K562 (cell line): ENCODE measurements at regions not wholly inside any gene's neighbourhood (a gene's known extent, or its start where the extent isn't known, plus 50 kb on each side); places are given as distances from the start of the nearest gene placed in this dataset.

Experiments used
- ATAC-seq: fragments of 200-7000 bp; cut with Tn5 transposase; 3 replicates; pipeline ENCODE4 v1.9.1; 2020; ENCODE audit warnings: moderate library complexity
- BruUV-seq: library from RNA; stranded (reverse); fragments of 400-500 nt; replicated peaks from 2 replicates; lab custom pipeline; 2021; lab: Mats Ljungman, UMichigan
- CTCF ChIA-PET: fragments of 300-600 bp; formaldehyde crosslinking; extraction: SDS; loops from one replicate; lab custom pipeline; 2021; ENCODE audit warnings: low intra/inter-chr PET ratio; lab: Yijun Ruan, JAX
- POLR2A ChIA-PET: fragments of 300-600, 350-650 bp; sonication (Branson Sonifier 250); formaldehyde crosslinking; extraction: SDS; loops from one replicate; lab custom pipeline; 2021; ENCODE audit warnings: antibody characterized with exemption, inconsistent platforms; lab: Yijun Ruan, JAX
- DNase-seq, 4 experiments: peaks; one replicate each; pipeline versions ENCODE4 v3.0.0 to v3.0.0-alpha.2; 2011 to 2018; ENCODE audit warnings: low spot score in 3 of 4, mixed read lengths in 3 of 4; ENCODE audit errors: extremely low read depth in 1 of 4
- FAIRE-seq: peaks from 2 replicates; lab custom pipeline; 2011; peaks lifted over from hg19 to GRCh38; lab: Jason Lieb, UNC
- H2AFZ ChIP-seq: 2 replicates; pipeline ENCODE4 v1.6.0; 2011; ENCODE audit warnings: low read depth, low read length, control low read depth, inconsistent platforms
- H3K27ac ChIP-seq: fragments of 200-600 bp; 3 replicates; pipeline ENCODE4 v1.8.0; 2011; ENCODE audit warnings: low read depth, mild to moderate bottlenecking, control low read depth, inconsistent platforms, low read length, moderate library complexity, mixed read lengths; ENCODE audit errors: extremely low read depth
- H3K27me3 ChIP-seq, 2 experiments: fragments of 300-600 bp in 1 of 2; 2 replicates in 1 of 2; 3 replicates in 1 of 2; pipeline versions ENCODE4 v1.6.0 to v1.8.0; 2011; ENCODE audit warnings: inconsistent platforms in 2 of 2, low read length in 2 of 2, mild to moderate bottlenecking in 1 of 2, mixed read lengths in 1 of 2, moderate library complexity in 1 of 2; ENCODE audit not compliant: control insufficient read depth in 2 of 2, insufficient read depth in 2 of 2
- H3K36me3 ChIP-seq: fragments of 300-600 bp; 3 replicates; pipeline ENCODE4 v1.8.0; 2011; ENCODE audit warnings: mild to moderate bottlenecking, low read length, inconsistent platforms; ENCODE audit not compliant: control insufficient read depth, insufficient read depth
- H3K4me1 ChIP-seq, 2 experiments: fragments of 200-600 bp in 1 of 2; replicated peaks in 1 of 2; 2 replicates in 1 of 2; 3 replicates in 1 of 2; pipeline versions ENCODE4 v1.5.1 to v1.8.0; 2011; ENCODE audit warnings: inconsistent platforms in 2 of 2, low read length in 2 of 2, mild to moderate bottlenecking in 1 of 2, mixed read lengths in 1 of 2, moderate library complexity in 1 of 2; ENCODE audit not compliant: control insufficient read depth in 2 of 2, insufficient read depth in 2 of 2
- H3K4me2 ChIP-seq: 2 replicates; pipeline ENCODE4 v1.6.1; 2011; ENCODE audit warnings: low read length, control low read depth, inconsistent platforms, mixed read lengths; ENCODE audit not compliant: insufficient read depth
- H3K4me3 ChIP-seq: fragments of 200-600 bp; sonication (generic), shearing (Covaris generic); 2 replicates; pipeline ENCODE4 v1.5.1; 2016; ENCODE audit warnings: control low read depth, inconsistent platforms
- H3K79me2 ChIP-seq: fragments of 200-600 bp; 3 replicates; pipeline ENCODE4 v1.8.0; 2011; ENCODE audit warnings: low read length, inconsistent platforms; ENCODE audit not compliant: control insufficient read depth, insufficient read depth
- H3K9ac ChIP-seq, 2 experiments: 2 replicates each; pipeline versions ENCODE4 v1.6.0 to v1.6.1; 2011; ENCODE audit warnings: low read depth in 2 of 2, low read length in 2 of 2, control low read depth in 1 of 2, inconsistent platforms in 1 of 2, mild to moderate bottlenecking in 1 of 2, mixed read lengths in 1 of 2; ENCODE audit not compliant: insufficient read depth in 1 of 2
- H3K9me1 ChIP-seq: one replicate; pipeline ENCODE4 v1.6.0; 2011; ENCODE audit warnings: inconsistent platforms, mild to moderate bottlenecking, low read length, moderate library complexity; ENCODE audit not compliant: control insufficient read depth, insufficient read depth
- H3K9me3 ChIP-seq: replicated peaks from 2 replicates; pipeline ENCODE4 v1.5.1; 2011; ENCODE audit warnings: low read depth, low read length, inconsistent platforms; ENCODE audit not compliant: control insufficient read depth, insufficient read depth
- H4K20me1 ChIP-seq: replicated peaks from 2 replicates; pipeline ENCODE4 v1.6.1; 2011; ENCODE audit warnings: low read length, inconsistent platforms, mixed read lengths; ENCODE audit not compliant: control insufficient read depth, insufficient read depth
- ERF ChIP-seq: fragments of 450-650 bp; formaldehyde crosslinking; IDR thresholded peaks from 2 replicates; pipeline ENCODE4 v1.4.0; 2020; ENCODE audit warnings: mild to moderate bottlenecking, mixed read lengths
- MAFF ChIP-seq: IDR thresholded peaks from 2 replicates; pipeline ENCODE4 v1.6.1; 2012; ENCODE audit warnings: low read length, improper control_type of control experiment
- SMARCE1 ChIP-seq: fragments of 450-650 bp; IDR thresholded peaks from 2 replicates; pipeline ENCODE4 v1.7.1; 2016; ENCODE audit warnings: mild to moderate bottlenecking
- TARDBP ChIP-seq: fragments of 450-650 bp; IDR thresholded peaks from 2 replicates; pipeline ENCODE4 v1.6.1; 2016
- TSHZ1 ChIP-seq: fragments of 250-450 bp; sonication (Bioruptor Pico); IDR thresholded peaks from 2 replicates; pipeline ENCODE4 v1.4.0; 2020; ENCODE audit warnings: mild to moderate bottlenecking, moderate library complexity
- ZFP91 ChIP-seq: sonication (generic); formaldehyde crosslinking; IDR thresholded peaks from 2 replicates; pipeline ENCODE4 v1.8.0; 2022; ENCODE audit warnings: mild to moderate bottlenecking, missing genetic modification reagents
- ZNF263 ChIP-seq: sonication (generic); formaldehyde crosslinking; IDR thresholded peaks from 2 replicates; pipeline ENCODE4 v1.8.0; 2022; ENCODE audit warnings: mild to moderate bottlenecking, missing genetic modification reagents, borderline replicate concordance
- ZNF57 ChIP-seq: fragments of 450-650 bp; formaldehyde crosslinking; IDR thresholded peaks from 2 replicates; pipeline ENCODE4 v1.4.0; 2020; ENCODE audit warnings: mild to moderate bottlenecking, moderate library complexity
- WGBS: fragments of 100-300 bp; shearing (Covaris generic); methylation state at CpG from one replicate; pipeline ENCODE4 v1.1.6; 2016; ENCODE audit warnings: low coverage, mixed read lengths; ENCODE audit not compliant: insufficient coverage; ENCODE audit errors: missing lambda C conversion rate; 5-methylcytosine and 5-hydroxymethylcytosine counted together
- in situ Hi-C: fragments of 300-500 bp; cut with MboI; formaldehyde crosslinking; loops from 4 replicates; pipeline ENCODE4 v1.15.0; 2018; ENCODE audit warnings: inconsistent platforms, mixed read lengths
- intact Hi-C: fragments of 100-400 bp; cut with micrococcal nuclease; formaldehyde crosslinking; loops from 2 replicates; pipeline ENCODE4 v1.14.2; 2022
- TF ChIP-seq, protein P1 (sequence below), 2 experiments: fragments of 450-650 bp; IDR thresholded peaks; 2 replicates each; pipeline ENCODE4 v1.6.1; 2016; ENCODE audit warnings: mild to moderate bottlenecking in 2 of 2, borderline replicate concordance in 1 of 2, low read depth in 1 of 2, moderate library complexity in 1 of 2

- H3K4me2 ChIP-seq = no peak overlapping the region
- no peak overlapping the region for H3K9ac ChIP-seq
- DNase-seq = no peak
- BruUV-seq = no TSS peak
- 0 out of 2 replicates have a peak, but pooled peaks cover 5% of the 10 kb centered on the region for H4K20me1 ChIP-seq
- H3K27me3 ChIP-seq = peaks cover 31 to 54% of the 10 kb centered on the region in 2 experiments
- H3K9me1 ChIP-seq = no peaks in the 10 kb centered on the region
- FAIRE-seq = no peak
- H3K79me2 ChIP-seq = no peaks in the 10 kb centered on the region
- no peak overlapping the region for H3K27ac ChIP-seq
- H3K9me3 ChIP-seq = no peaks in the 10 kb centered on the region
- H3K4me3 ChIP-seq = no peak overlapping the region
- POLR2A ChIA-PET = no interaction called here
- in situ Hi-C loops = no loop called here
- H3K4me1 ChIP-seq = no peaks in the 10 kb centered on the region
- 1% methylated on average over 7 of the region's 7 CpGs for WGBS
- no peak; the same call in 2 of the 3 replicates for ATAC-seq
- no peak overlapping the region for H2AFZ ChIP-seq
- CTCF ChIA-PET = no interaction called here
- intact Hi-C loops = no loop called here
- no peaks in the 10 kb centered on the region for H3K36me3 ChIP-seq
- TF ChIP-seq MAFF = no peak
- no peak for TF ChIP-seq ERF (CRISPR knock-in tag)
- no peak for TF ChIP-seq TARDBP
- no peak for TF ChIP-seq ZNF263 (CRISPR knock-in tag)
- no peak for TF ChIP-seq TSHZ1 (CRISPR knock-in tag)
- no peak for TF ChIP-seq ZFP91 (CRISPR knock-in tag)
- TF ChIP-seq, protein P1, sequence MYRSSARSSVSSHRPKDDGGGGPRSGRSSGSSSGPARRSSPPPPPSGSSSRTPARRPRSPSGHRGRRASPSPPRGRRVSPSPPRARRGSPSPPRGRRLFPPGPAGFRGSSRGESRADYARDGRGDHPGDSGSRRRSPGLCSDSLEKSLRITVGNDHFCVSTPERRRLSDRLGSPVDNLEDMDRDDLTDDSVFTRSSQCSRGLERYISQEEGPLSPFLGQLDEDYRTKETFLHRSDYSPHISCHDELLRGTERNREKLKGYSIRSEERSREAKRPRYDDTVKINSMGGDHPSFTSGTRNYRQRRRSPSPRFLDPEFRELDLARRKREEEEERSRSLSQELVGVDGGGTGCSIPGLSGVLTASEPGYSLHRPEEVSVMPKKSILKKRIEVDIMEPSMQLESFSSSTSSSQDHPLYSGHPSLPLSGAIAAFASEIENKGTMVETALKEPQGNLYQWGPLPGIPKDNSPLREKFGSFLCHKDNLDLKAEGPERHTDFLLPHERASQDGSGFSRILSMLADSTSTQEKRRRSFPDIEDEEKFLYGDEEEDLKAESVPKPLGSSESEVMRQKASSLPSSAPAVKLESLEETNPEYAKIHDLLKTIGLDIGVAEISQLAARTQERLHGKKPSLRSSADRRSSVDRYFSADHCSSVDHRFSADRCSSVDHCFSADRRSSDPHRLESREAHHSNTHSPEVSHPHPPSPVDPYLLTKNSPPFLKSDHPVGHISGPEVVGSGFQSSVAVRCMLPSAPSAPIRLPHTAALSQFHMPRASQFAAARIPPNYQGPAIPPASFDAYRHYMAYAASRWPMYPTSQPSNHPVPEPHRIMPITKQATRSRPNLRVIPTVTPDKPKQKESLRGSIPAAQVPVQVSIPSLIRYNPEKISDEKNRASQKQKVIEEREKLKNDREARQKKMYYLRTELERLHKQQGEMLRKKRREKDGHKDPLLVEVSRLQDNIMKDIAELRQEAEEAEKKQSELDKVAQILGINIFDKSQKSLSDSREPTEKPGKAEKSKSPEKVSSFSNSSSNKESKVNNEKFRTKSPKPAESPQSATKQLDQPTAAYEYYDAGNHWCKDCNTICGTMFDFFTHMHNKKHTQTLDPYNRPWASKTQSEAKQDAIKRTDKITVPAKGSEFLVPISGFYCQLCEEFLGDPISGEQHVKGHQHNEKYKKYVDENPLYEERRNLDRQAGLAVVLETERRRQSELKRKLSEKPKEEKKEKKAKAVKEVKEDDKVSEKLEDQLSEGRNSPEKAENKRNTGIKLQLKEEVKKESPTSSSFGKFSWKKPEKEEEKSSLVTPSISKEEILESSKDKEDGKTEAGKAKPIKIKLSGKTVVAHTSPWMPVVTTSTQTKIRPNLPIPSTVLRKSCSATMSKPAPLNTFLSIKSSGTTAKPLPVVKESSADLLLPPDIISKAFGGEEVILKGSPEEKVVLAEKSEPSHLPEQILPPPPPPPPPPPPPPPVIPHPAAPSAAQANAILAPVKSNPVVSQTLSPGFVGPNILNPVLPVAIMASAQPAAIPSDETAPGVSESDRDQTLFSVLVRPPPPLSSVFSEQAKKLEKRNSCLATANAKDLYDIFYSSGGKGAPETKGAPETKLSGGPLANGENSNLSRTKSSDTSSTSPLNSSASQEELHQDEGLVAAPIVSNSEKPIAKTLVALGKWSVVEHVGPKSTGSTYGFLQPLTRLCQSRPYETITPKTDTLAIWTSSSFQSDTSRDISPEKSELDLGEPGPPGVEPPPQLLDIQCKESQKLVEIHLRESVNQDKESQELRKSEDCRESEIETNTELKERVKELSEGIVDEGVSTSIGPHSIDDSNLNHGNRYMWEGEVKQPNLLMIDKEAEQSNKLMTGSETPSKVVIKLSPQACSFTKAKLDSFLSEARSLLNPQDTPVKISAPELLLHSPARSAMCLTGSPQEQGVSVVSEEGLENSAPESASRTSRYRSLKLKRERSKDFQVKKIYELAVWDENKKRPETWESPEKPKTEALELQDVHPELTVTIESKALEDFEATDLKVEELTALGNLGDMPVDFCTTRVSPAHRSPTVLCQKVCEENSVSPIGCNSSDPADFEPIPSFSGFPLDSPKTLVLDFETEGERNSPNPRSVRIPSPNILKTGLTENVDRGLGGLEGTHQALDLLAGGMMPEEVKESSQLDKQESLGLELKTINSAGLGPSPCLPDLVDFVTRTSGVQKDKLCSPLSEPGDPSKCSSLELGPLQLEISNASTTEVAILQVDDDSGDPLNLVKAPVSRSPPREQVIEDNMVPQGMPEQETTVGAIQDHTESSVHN (IDR thresholded peaks at IDR 0.05; ENCODE audit: borderline replicate concordance in 1 of 2, low read depth in 1 of 2) = no peak
- TF ChIP-seq SMARCE1 = no peak
- no peak for TF ChIP-seq ZNF57 (CRISPR knock-in tag)
Observed at GRCh38 chr2:45256173-45256866, 247.1 kb upstream of the SIX2 start.
